ENCODE measurements at regions not wholly inside any gene's neighbourhood (a gene's known extent, or its start where the extent isn't known, plus 50 kb on each side); places are given as distances from the start of the nearest gene placed in this dataset.

DNA sequence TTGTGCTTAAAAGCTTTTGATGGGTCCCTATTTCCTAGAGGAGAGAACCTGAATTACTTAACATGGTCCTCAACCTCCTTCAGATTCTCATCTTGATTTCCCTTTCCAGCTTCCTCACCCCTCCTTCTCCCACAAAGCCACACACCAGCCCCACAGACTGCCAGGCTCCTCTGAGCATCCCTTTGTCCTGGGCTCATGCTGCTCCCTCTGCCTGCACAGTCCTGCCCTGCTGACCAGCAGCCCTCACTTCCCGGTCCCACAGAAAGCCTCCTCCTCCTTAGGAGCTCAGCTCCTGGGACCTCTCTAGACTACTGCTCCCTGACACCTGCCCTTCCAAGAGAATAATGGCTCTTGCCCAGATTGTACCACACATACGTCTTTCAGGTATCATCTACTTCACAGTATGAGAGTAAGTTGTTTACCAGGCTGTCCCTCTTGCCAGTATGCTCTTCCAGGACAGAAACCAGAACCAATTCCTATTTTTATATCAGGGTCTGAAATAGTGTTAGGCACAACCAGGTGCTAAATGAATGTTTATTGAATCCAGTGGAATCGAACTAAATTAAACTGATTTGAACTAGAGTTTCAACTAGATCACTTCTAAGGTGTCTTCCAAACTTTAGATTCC is 373.4 kb downstream of the LMX1A start:
- TF ChIP-seq, protein P1, sequence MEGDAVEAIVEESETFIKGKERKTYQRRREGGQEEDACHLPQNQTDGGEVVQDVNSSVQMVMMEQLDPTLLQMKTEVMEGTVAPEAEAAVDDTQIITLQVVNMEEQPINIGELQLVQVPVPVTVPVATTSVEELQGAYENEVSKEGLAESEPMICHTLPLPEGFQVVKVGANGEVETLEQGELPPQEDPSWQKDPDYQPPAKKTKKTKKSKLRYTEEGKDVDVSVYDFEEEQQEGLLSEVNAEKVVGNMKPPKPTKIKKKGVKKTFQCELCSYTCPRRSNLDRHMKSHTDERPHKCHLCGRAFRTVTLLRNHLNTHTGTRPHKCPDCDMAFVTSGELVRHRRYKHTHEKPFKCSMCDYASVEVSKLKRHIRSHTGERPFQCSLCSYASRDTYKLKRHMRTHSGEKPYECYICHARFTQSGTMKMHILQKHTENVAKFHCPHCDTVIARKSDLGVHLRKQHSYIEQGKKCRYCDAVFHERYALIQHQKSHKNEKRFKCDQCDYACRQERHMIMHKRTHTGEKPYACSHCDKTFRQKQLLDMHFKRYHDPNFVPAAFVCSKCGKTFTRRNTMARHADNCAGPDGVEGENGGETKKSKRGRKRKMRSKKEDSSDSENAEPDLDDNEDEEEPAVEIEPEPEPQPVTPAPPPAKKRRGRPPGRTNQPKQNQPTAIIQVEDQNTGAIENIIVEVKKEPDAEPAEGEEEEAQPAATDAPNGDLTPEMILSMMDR (IDR thresholded peaks at IDR 0.05; ENCODE audit: low read depth, low read length, missing control alignments) = no peak
- no peak overlapping the region for H3K4me3 ChIP-seq (replicated peaks; ENCODE audit: low read depth, low read length)
- no peak for DNase-seq (ENCODE audit: extremely low read depth, low read depth)

DNA sequence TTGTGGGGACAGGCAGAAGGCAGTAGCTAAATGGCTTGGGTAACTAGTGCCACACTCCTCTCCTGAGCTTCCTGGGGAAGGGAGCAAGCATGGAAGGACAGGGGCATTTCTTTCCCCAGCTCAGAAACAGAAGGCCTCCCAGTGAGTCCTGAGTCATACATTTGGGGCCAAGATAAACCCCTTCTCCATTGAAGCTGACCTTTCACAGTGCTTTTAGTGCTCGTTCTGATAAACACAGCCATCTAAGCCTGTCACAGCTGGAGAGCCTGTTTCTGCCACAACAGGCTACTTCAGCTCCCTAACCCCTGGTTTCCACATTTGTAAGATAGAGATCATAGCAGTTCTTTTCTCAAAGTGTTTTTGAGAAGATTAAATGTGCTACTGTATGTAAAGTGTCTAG is 374.0 kb downstream of the LMX1A start:
- DNase-seq (ENCODE audit: extremely low read depth, low read depth) = no peak
- TF ChIP-seq, protein P1 (IDR thresholded peaks at IDR 0.05; ENCODE audit: low read depth, low read length, missing control alignments) = no peak
- no peak overlapping the region for H3K4me3 ChIP-seq (replicated peaks; ENCODE audit: low read depth, low read length)

DNA sequence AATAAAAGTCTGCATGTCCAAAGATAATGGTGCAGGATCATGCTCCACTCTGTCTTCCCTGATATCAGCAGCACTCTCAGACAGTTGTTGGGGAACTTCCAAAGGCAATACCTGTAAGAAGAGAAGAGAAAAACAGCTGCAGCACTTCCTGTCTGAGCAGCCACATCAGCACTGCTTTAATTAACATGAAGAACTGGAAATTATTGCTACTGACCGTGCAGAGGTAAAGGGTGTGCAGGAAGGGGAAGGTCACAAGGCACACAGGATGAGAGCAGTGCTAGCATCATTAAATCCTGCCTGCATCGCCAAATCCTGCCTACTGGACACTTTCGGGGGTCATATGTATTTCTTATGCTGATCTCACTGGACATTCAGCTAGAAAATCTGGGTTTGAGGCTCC is 379.0 kb downstream of the LMX1A start:
- no peak for DNase-seq (ENCODE audit: extremely low read depth, low read depth)
- H3K4me3 ChIP-seq (replicated peaks; ENCODE audit: low read depth, low read length) = no peak overlapping the region
- TF ChIP-seq, protein P1 (IDR thresholded peaks at IDR 0.05; ENCODE audit: low read depth, low read length, missing control alignments) = no peak

DNA sequence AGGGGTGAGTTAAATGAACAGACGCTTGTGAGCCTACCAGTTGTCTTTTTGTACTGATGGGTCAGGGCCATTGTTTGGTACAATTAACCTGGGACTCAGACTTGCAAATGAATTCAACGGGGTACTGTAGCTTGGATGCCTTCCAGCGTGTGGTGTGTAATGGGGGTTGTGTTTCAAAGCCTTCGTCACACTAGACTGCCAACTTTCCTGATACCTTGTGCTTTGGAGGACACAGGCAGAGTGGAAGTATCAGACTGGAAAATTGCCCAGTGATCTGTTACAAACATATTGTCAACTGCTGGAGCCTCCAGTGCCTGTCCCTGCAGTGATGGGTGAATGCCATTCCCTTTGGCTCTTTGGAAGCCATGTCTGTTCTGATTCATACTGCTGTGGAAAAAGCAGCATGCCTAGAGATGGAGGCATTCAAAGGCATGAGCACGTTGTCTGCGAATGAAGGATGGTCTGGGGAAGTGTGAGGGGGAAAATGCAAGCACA is 384.5 kb downstream of the LMX1A start:
- no peak for DNase-seq (ENCODE audit: extremely low read depth, low read depth)
- H3K4me3 ChIP-seq (replicated peaks; ENCODE audit: low read depth, low read length) = no peak overlapping the region
- TF ChIP-seq, protein P1 (IDR thresholded peaks at IDR 0.05; ENCODE audit: low read depth, low read length, missing control alignments) = no peak

DNA sequence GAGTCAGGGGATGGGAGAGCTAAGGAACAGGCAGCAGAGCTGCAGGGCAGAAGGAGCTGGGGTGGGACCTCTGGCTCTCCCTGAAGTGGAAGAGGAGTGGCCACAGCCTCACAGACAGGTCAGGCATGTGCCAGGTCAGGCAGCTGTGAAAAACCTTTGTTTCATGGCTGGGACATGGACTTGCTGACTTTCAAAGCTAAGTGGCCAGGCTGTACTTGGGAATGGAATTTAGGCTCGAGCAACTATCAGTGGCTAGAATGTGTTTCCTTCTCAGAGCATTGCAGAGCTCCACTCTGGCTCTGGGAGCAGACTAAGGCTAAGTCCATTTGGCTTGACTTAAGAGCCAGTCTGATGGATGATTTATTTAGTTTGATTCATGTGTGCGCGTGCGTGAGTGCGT is 385.1 kb downstream of the LMX1A start:
- TF ChIP-seq, protein P1 (IDR thresholded peaks at IDR 0.05; ENCODE audit: low read depth, low read length, missing control alignments) = no peak
- DNase-seq (ENCODE audit: extremely low read depth, low read depth) = no peak
- H3K4me3 ChIP-seq (replicated peaks; ENCODE audit: low read depth, low read length) = no peak overlapping the region

DNA sequence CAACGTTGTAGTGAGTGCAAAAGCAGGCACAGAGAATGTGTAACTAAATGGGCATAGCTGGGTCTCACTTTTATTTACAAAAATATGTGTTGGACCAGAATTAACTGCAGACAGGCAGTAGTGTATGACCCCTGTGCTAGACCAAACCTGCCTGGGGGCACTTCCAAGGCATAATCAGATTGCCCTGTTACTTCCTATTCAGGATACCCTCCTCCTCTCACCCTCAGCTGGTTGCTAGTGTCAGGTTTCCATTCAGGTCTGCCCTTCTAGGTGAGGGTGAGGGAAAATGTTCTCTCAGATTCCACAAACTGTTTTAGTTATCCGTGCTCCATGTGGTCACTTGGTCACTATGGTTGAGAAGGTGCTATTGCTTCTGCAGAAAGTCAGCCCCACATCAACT is 387.3 kb downstream of the LMX1A start:
- DNase-seq (ENCODE audit: extremely low read depth, low read depth) = no peak
- TF ChIP-seq, protein P1 (IDR thresholded peaks at IDR 0.05; ENCODE audit: low read depth, low read length, missing control alignments) = no peak
- no peak overlapping the region for H3K4me3 ChIP-seq (replicated peaks; ENCODE audit: low read depth, low read length)

DNA sequence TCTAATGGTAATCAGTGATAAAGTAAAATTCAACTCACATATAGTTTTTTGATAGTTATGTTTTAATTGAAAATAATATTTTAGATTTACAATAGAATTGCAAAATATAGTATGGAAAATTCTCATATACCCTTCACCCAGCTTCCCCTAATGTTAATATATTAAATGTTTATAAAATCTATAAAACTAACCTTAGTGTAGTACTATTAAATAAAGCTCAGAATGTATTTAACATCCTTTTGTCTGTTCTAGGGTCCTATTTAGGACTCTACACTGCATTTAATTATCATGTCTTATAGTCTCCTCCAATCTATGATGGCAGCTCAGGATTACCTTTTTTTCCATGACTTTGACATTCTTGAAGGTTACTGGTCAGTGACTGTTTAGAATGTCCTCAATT is 389.2 kb downstream of the LMX1A start:
- TF ChIP-seq, protein P1 (IDR thresholded peaks at IDR 0.05; ENCODE audit: low read depth, low read length, missing control alignments) = no peak
- DNase-seq (ENCODE audit: extremely low read depth, low read depth) = no peak
- H3K4me3 ChIP-seq (replicated peaks; ENCODE audit: low read depth, low read length) = no peak overlapping the region
